PC-9 (cell line): ENCODE measurements at regions not wholly inside any gene's neighbourhood (a gene's known extent, or its start where the extent isn't known, plus 50 kb on each side); places are given as distances from the start of the nearest gene placed in this dataset.

Experiments used
- EZH2 ChIP-seq: fragments of 200-600 bp; sonication (generic); IDR thresholded peaks from 2 replicates; pipeline ENCODE4 v1.8.0; 2017; ENCODE audit warnings: antibody characterized with exemption, low read depth
- TF ChIP-seq, protein P1 (sequence below): fragments of 200-600 bp; sonication (generic); conservative IDR thresholded peaks from 2 replicates; pipeline ENCODE4 v1.6.1; 2017; ENCODE audit warnings: mixed run types, antibody characterized with exemption, mild to moderate bottlenecking, moderate library complexity

GRCh38 chr5:44619875-44620610, 188.7 kb upstream of the MRPS30 start:
- TF ChIP-seq, protein P1, sequence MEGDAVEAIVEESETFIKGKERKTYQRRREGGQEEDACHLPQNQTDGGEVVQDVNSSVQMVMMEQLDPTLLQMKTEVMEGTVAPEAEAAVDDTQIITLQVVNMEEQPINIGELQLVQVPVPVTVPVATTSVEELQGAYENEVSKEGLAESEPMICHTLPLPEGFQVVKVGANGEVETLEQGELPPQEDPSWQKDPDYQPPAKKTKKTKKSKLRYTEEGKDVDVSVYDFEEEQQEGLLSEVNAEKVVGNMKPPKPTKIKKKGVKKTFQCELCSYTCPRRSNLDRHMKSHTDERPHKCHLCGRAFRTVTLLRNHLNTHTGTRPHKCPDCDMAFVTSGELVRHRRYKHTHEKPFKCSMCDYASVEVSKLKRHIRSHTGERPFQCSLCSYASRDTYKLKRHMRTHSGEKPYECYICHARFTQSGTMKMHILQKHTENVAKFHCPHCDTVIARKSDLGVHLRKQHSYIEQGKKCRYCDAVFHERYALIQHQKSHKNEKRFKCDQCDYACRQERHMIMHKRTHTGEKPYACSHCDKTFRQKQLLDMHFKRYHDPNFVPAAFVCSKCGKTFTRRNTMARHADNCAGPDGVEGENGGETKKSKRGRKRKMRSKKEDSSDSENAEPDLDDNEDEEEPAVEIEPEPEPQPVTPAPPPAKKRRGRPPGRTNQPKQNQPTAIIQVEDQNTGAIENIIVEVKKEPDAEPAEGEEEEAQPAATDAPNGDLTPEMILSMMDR: no peak
- TF ChIP-seq EZH2: no peak
